GM23338 (cell line): ENCODE measurements at regions not wholly inside any gene's neighbourhood (a gene's known extent, or its start where the extent isn't known, plus 50 kb on each side); places are given as distances from the start of the nearest gene placed in this dataset.

Source experiments
- ATAC-seq: fragments of 200-7000 bp; cut with Tn5 transposase; 3 replicates; pipeline ENCODE4 v1.9.1; 2020
- DNase-seq: peaks from one replicate; pipeline ENCODE4 v3.0.0-alpha.2; 2015; ENCODE audit warnings: low spot score
- H2AFZ ChIP-seq: fragments of 200-600 bp; sonication (generic); 2 replicates; pipeline ENCODE4 v1.8.0; 2016; ENCODE audit warnings: antibody characterized with exemption, mild to moderate bottlenecking, moderate library complexity
- H3F3A ChIP-seq: fragments of 200-600 bp; sonication (generic); replicated peaks from 2 replicates; pipeline ENCODE4 v1.8.0; 2017; ENCODE audit warnings: antibody characterized with exemption, mixed run types, low read depth
- H3K27ac ChIP-seq: fragments of 200-600 bp; sonication (generic); 2 replicates; pipeline ENCODE4 v1.6.1; 2016; ENCODE audit warnings: low read depth
- H3K27me3 ChIP-seq: fragments of 200-600 bp; sonication (generic); 2 replicates; pipeline ENCODE4 v1.8.0; 2016; ENCODE audit warnings: mild to moderate bottlenecking, mixed run types, moderate library complexity; ENCODE audit not compliant: insufficient read depth
- H3K36me3 ChIP-seq: fragments of 200-600 bp; sonication (generic); 2 replicates; pipeline ENCODE4 v1.8.0; 2016; ENCODE audit warnings: mild to moderate bottlenecking; ENCODE audit not compliant: insufficient read depth
- H3K4me1 ChIP-seq: fragments of 200-600 bp; sonication (generic); 2 replicates; pipeline ENCODE4 v1.8.0; 2016; ENCODE audit warnings: mild to moderate bottlenecking, moderate library complexity; ENCODE audit not compliant: insufficient read depth
- H3K4me2 ChIP-seq: fragments of 200-600 bp; sonication (generic); 2 replicates; pipeline ENCODE4 v1.7.1; 2017; ENCODE audit warnings: mixed run types
- H3K4me3 ChIP-seq: fragments of 200-600 bp; sonication (generic); 2 replicates; pipeline ENCODE4 v1.6.1; 2016; ENCODE audit warnings: mixed run types
- H3K79me2 ChIP-seq: fragments of 200-600 bp; sonication (generic); replicated peaks from 2 replicates; pipeline ENCODE4 v1.8.0; 2017; ENCODE audit warnings: mild to moderate bottlenecking; ENCODE audit not compliant: insufficient read depth
- H3K9me2 ChIP-seq: fragments of 200-600 bp; sonication (generic); 2 replicates; pipeline ENCODE4 v1.8.0; 2017; ENCODE audit not compliant: insufficient read depth
- H4K20me1 ChIP-seq: fragments of 200-600 bp; sonication (generic); replicated peaks from 2 replicates; pipeline ENCODE4 v1.8.0; 2017; ENCODE audit warnings: mild to moderate bottlenecking; ENCODE audit not compliant: insufficient read depth
- H3K27ac Mint-ChIP-seq: 2 replicates; pipeline ENCODE4 v1.8.0; 2020; ENCODE audit warnings: inconsistent platforms, mild to moderate bottlenecking, moderate library complexity, mixed read lengths
- H3K27me3 Mint-ChIP-seq: 3 replicates; pipeline ENCODE4 v1.8.0; 2022; ENCODE audit warnings: low read depth, mild to moderate bottlenecking, moderate library complexity, mixed read lengths, inconsistent platforms; ENCODE audit not compliant: insufficient read depth, poor library complexity
- H3K36me3 Mint-ChIP-seq: 3 replicates; pipeline ENCODE4 v1.8.0; 2021; ENCODE audit warnings: low read depth, mild to moderate bottlenecking, inconsistent platforms, moderate library complexity, mixed read lengths
- H3K4me1 Mint-ChIP-seq: 3 replicates; pipeline ENCODE4 v1.8.0; 2020; ENCODE audit warnings: mild to moderate bottlenecking, inconsistent platforms, mixed read lengths
- H3K4me3 Mint-ChIP-seq: 3 replicates; pipeline ENCODE4 v1.8.0; 2021; ENCODE audit warnings: moderate library complexity, mild to moderate bottlenecking, inconsistent platforms, mixed read lengths
- H3K9me3 Mint-ChIP-seq: 3 replicates; pipeline ENCODE4 v1.8.0; 2020; ENCODE audit warnings: moderate library complexity, mild to moderate bottlenecking, inconsistent platforms, mixed read lengths
- ETS1 ChIP-seq: IDR thresholded peaks from 2 replicates; pipeline ENCODE4 v1.6.1; 2016; ENCODE audit warnings: antibody characterized with exemption
- EZH2 ChIP-seq: fragments of 200-600 bp; sonication (generic); IDR thresholded peaks from one replicate; pipeline ENCODE4 v1.8.0; 2017; ENCODE audit warnings: antibody characterized with exemption, mild to moderate bottlenecking, low read depth; ENCODE audit not compliant: unreplicated experiment
- EZH2phosphoT487 ChIP-seq: fragments of 200-600 bp; sonication (generic); IDR thresholded peaks from one replicate; pipeline ENCODE4 v1.8.1; 2018; ENCODE audit warnings: antibody characterized with exemption; ENCODE audit not compliant: unreplicated experiment
- JUNB ChIP-seq: IDR thresholded peaks from one replicate; pipeline ENCODE4 v1.6.1; 2016; ENCODE audit warnings: antibody characterized with exemption; ENCODE audit not compliant: unreplicated experiment
- NANOG ChIP-seq: IDR thresholded peaks from 2 replicates; pipeline ENCODE4 v1.6.1; 2016; ENCODE audit warnings: antibody characterized with exemption, borderline replicate concordance
- STAT1 ChIP-seq: IDR thresholded peaks from one replicate; pipeline ENCODE4 v1.6.1; 2016; ENCODE audit warnings: antibody characterized with exemption; ENCODE audit not compliant: unreplicated experiment
- TF ChIP-seq, protein P1 (sequence below): fragments of 250-450 bp; sonication (Bioruptor Pico); IDR thresholded peaks from 2 replicates; pipeline ENCODE4 v1.5.0; 2020; ENCODE audit warnings: mild to moderate bottlenecking, moderate library complexity
- TF ChIP-seq, protein P2 (sequence below), 2 experiments: fragments of 200-600 bp in 1 of 2; sonication (generic) in 1 of 2; conservative IDR thresholded peaks; 2 replicates each; pipeline versions ENCODE4 v1.5.1 to v1.6.1; 2016 to 2017; ENCODE audit warnings: antibody characterized with exemption in 2 of 2, low read depth in 2 of 2, mild to moderate bottlenecking in 2 of 2, moderate library complexity in 1 of 2
- TF ChIP-seq, protein P3 (sequence below): IDR thresholded peaks from one replicate; pipeline ENCODE4 v1.6.1; 2018; ENCODE audit warnings: antibody characterized with exemption; ENCODE audit not compliant: unreplicated experiment

DNA sequence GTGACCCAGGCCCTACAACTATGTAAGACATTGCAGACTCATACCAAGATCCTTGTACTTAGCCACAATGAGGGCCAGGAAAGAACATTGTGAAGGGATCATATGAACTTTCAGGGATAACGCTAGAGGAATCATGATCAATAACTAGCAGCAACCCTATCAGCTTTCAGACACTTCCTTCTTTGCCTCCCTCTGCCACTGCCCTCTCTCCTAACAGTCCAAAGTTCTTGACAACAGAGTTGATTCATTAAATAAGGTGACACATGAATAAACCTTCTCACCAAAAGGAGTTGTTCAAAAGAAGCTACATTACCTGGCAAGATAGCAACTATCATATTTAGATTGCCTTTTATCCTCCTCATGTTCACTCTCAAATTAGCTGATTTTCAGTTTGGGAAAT is 272.2 kb upstream of the DACH1 start (continued):
- TF ChIP-seq ETS1 = no peak
- TF ChIP-seq, protein P1, sequence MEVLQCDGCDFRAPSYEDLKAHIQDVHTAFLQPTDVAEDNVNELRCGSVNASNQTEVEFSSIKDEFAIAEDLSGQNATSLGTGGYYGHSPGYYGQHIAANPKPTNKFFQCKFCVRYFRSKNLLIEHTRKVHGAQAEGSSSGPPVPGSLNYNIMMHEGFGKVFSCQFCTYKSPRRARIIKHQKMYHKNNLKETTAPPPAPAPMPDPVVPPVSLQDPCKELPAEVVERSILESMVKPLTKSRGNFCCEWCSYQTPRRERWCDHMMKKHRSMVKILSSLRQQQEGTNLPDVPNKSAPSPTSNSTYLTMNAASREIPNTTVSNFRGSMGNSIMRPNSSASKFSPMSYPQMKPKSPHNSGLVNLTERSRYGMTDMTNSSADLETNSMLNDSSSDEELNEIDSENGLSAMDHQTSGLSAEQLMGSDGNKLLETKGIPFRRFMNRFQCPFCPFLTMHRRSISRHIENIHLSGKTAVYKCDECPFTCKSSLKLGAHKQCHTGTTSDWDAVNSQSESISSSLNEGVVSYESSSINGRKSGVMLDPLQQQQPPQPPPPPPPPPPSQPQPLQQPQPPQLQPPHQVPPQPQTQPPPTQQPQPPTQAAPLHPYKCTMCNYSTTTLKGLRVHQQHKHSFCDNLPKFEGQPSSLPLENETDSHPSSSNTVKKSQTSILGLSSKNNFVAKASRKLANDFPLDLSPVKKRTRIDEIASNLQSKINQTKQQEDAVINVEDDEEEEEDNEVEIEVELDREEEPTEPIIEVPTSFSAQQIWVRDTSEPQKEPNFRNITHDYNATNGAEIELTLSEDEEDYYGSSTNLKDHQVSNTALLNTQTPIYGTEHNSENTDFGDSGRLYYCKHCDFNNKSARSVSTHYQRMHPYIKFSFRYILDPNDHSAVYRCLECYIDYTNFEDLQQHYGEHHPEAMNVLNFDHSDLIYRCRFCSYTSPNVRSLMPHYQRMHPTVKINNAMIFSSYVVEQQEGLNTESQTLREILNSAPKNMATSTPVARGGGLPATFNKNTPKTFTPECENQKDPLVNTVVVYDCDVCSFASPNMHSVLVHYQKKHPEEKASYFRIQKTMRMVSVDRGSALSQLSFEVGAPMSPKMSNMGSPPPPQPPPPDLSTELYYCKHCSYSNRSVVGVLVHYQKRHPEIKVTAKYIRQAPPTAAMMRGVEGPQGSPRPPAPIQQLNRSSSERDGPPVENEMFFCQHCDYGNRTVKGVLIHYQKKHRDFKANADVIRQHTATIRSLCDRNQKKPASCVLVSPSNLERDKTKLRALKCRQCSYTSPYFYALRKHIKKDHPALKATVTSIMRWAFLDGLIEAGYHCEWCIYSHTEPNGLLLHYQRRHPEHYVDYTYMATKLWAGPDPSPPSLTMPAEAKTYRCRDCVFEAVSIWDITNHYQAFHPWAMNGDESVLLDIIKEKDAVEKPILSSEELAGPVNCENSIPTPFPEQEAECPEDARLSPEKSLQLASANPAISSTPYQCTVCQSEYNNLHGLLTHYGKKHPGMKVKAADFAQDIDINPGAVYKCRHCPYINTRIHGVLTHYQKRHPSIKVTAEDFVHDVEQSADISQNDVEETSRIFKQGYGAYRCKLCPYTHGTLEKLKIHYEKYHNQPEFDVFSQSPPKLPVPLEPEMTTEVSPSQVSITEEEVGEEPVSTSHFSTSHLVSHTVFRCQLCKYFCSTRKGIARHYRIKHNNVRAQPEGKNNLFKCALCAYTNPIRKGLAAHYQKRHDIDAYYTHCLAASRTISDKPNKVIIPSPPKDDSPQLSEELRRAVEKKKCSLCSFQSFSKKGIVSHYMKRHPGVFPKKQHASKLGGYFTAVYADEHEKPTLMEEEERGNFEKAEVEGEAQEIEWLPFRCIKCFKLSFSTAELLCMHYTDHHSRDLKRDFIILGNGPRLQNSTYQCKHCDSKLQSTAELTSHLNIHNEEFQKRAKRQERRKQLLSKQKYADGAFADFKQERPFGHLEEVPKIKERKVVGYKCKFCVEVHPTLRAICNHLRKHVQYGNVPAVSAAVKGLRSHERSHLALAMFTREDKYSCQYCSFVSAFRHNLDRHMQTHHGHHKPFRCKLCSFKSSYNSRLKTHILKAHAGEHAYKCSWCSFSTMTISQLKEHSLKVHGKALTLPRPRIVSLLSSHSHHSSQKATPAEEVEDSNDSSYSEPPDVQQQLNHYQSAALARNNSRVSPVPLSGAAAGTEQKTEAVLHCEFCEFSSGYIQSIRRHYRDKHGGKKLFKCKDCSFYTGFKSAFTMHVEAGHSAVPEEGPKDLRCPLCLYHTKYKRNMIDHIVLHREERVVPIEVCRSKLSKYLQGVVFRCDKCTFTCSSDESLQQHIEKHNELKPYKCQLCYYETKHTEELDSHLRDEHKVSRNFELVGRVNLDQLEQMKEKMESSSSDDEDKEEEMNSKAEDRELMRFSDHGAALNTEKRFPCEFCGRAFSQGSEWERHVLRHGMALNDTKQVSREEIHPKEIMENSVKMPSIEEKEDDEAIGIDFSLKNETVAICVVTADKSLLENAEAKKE (CRISPR knock-in tag) = no peak
- TF ChIP-seq EZH2 = no peak
- no peak for TF ChIP-seq JUNB

GRCh38 chr13:72132075-72132474 is 265.1 kb upstream of the DACH1 start:
- no peaks in the 10 kb centered on the region for H3K79me2 ChIP-seq
- H3K27ac ChIP-seq = no peak overlapping the region
- H3K27ac Mint-ChIP-seq = no peak overlapping the region
- no peaks in the 10 kb centered on the region for H3K27me3 ChIP-seq
- no peaks in the 10 kb centered on the region for H4K20me1 ChIP-seq
- no peaks in the 10 kb centered on the region for H3F3A ChIP-seq
- no peak overlapping the region for H3K4me2 ChIP-seq
- ATAC-seq (no peak), DNase-seq (no peak)
- H3K4me1 ChIP-seq = peaks cover 12% of the 10 kb centered on the region
- H3K9me3 Mint-ChIP-seq = no peaks in the 10 kb centered on the region
- H2AFZ ChIP-seq = peak overlapping the region; percentile 43; the same call in 1 of the 2 replicates
- H3K9me2 ChIP-seq = peaks cover 3% of the 10 kb centered on the region; the same call in 1 of the 2 replicates
- H3K36me3 ChIP-seq = no peaks in the 10 kb centered on the region
- H3K4me3 Mint-ChIP-seq = no peak overlapping the region
- H3K27me3 Mint-ChIP-seq = no peaks in the 10 kb centered on the region
- H3K36me3 Mint-ChIP-seq = no peaks in the 10 kb centered on the region
- H3K4me1 Mint-ChIP-seq = peaks cover 11% of the 10 kb centered on the region
- H3K4me3 ChIP-seq = no peak overlapping the region
- TF ChIP-seq STAT1 (no peak), JUNB (no peak), EZH2phosphoT487 (no peak), NANOG (no peak)
- TF ChIP-seq, protein P2, sequence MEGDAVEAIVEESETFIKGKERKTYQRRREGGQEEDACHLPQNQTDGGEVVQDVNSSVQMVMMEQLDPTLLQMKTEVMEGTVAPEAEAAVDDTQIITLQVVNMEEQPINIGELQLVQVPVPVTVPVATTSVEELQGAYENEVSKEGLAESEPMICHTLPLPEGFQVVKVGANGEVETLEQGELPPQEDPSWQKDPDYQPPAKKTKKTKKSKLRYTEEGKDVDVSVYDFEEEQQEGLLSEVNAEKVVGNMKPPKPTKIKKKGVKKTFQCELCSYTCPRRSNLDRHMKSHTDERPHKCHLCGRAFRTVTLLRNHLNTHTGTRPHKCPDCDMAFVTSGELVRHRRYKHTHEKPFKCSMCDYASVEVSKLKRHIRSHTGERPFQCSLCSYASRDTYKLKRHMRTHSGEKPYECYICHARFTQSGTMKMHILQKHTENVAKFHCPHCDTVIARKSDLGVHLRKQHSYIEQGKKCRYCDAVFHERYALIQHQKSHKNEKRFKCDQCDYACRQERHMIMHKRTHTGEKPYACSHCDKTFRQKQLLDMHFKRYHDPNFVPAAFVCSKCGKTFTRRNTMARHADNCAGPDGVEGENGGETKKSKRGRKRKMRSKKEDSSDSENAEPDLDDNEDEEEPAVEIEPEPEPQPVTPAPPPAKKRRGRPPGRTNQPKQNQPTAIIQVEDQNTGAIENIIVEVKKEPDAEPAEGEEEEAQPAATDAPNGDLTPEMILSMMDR (conservative IDR thresholded peaks at IDR 0.05; ENCODE audit: low read depth in 2 of 2) = no peak
- TF ChIP-seq, protein P3, sequence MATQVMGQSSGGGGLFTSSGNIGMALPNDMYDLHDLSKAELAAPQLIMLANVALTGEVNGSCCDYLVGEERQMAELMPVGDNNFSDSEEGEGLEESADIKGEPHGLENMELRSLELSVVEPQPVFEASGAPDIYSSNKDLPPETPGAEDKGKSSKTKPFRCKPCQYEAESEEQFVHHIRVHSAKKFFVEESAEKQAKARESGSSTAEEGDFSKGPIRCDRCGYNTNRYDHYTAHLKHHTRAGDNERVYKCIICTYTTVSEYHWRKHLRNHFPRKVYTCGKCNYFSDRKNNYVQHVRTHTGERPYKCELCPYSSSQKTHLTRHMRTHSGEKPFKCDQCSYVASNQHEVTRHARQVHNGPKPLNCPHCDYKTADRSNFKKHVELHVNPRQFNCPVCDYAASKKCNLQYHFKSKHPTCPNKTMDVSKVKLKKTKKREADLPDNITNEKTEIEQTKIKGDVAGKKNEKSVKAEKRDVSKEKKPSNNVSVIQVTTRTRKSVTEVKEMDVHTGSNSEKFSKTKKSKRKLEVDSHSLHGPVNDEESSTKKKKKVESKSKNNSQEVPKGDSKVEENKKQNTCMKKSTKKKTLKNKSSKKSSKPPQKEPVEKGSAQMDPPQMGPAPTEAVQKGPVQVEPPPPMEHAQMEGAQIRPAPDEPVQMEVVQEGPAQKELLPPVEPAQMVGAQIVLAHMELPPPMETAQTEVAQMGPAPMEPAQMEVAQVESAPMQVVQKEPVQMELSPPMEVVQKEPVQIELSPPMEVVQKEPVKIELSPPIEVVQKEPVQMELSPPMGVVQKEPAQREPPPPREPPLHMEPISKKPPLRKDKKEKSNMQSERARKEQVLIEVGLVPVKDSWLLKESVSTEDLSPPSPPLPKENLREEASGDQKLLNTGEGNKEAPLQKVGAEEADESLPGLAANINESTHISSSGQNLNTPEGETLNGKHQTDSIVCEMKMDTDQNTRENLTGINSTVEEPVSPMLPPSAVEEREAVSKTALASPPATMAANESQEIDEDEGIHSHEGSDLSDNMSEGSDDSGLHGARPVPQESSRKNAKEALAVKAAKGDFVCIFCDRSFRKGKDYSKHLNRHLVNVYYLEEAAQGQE = no peak
